ENCODE measurements at regions not wholly inside any gene's neighbourhood (a gene's known extent, or its start where the extent isn't known, plus 50 kb on each side); places are given as distances from the start of the nearest gene placed in this dataset.

GRCh38 chr15:96123028-96123400, 207.5 kb upstream of the NR2F2 start:
- no peak for TF ChIP-seq EZH2 (optimal IDR thresholded peaks at IDR 0.05; ENCODE audit: low read depth, low read length)
- TF ChIP-seq, protein P1, sequence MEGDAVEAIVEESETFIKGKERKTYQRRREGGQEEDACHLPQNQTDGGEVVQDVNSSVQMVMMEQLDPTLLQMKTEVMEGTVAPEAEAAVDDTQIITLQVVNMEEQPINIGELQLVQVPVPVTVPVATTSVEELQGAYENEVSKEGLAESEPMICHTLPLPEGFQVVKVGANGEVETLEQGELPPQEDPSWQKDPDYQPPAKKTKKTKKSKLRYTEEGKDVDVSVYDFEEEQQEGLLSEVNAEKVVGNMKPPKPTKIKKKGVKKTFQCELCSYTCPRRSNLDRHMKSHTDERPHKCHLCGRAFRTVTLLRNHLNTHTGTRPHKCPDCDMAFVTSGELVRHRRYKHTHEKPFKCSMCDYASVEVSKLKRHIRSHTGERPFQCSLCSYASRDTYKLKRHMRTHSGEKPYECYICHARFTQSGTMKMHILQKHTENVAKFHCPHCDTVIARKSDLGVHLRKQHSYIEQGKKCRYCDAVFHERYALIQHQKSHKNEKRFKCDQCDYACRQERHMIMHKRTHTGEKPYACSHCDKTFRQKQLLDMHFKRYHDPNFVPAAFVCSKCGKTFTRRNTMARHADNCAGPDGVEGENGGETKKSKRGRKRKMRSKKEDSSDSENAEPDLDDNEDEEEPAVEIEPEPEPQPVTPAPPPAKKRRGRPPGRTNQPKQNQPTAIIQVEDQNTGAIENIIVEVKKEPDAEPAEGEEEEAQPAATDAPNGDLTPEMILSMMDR (IDR thresholded peaks at IDR 0.05; ENCODE audit: low read length), result no peak

All from MM.1S (cell line).